Adipocyte (in vitro differentiated cells): ENCODE measurements at regions not wholly inside any gene's neighbourhood (a gene's known extent, or its start where the extent isn't known, plus 50 kb on each side); places are given as distances from the start of the nearest gene placed in this dataset.

ENCODE experiments used
- DNase-seq: peaks from one replicate; pipeline ENCODE4 v3.0.0-alpha.2; 2015; ENCODE audit warnings: low read depth
- H3K27me3 ChIP-seq: replicated peaks from 2 replicates; pipeline ENCODE4 v1.7.0; 2013; ENCODE audit warnings: mild to moderate bottlenecking, low read length, moderate library complexity; ENCODE audit not compliant: control insufficient read depth, insufficient read depth
- H3K36me3 ChIP-seq: 2 replicates; pipeline ENCODE4 v1.7.0; 2013; ENCODE audit warnings: low read length, mild to moderate bottlenecking, moderate library complexity; ENCODE audit not compliant: control insufficient read depth, insufficient read depth, severe bottlenecking
- H3K4me1 ChIP-seq: 2 replicates; pipeline ENCODE4 v1.7.0; 2013; ENCODE audit warnings: mild to moderate bottlenecking, low read length, moderate library complexity; ENCODE audit not compliant: control insufficient read depth, insufficient read depth
- H3K4me3 ChIP-seq: 2 replicates; pipeline ENCODE4 v1.7.0; 2013; ENCODE audit warnings: mild to moderate bottlenecking, low read length, moderate library complexity
- H3K9ac ChIP-seq: 2 replicates; pipeline ENCODE4 v1.7.0; 2013; ENCODE audit warnings: mild to moderate bottlenecking, low read length, moderate library complexity
- H3K9me3 ChIP-seq: 2 replicates; pipeline ENCODE4 v1.7.0; 2013; ENCODE audit warnings: mild to moderate bottlenecking, low read length, moderate library complexity; ENCODE audit not compliant: control insufficient read depth

DNA sequence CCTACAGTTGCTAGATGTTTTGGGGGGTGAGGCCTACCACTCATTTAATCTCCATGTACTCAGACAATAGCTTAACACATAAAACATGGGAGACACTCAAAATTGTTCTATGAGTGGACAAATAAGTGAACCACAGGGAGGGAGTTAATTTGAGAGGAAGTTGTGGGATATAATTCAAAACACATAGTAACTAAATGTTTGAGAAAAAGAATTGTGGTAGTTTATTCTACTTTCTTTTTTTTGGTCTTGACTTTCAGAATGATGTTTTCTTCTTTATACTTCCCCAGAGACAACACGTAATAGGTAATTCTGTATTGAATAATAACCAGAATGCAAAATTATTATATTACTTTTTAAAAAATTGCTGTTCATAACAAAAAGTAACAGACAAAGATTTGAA is 453.8 kb downstream of the RFPL4B start:
- H3K9me3 ChIP-seq, result no peaks in the 10 kb centered on the region
- H3K27me3 ChIP-seq, result no peaks in the 10 kb centered on the region
- no peaks in the 10 kb centered on the region for H3K36me3 ChIP-seq
- peaks cover 23% of the 10 kb centered on the region for H3K4me1 ChIP-seq
- H3K9ac ChIP-seq, result no peak overlapping the region
- DNase-seq, result no peak
- no peak overlapping the region for H3K4me3 ChIP-seq

DNA sequence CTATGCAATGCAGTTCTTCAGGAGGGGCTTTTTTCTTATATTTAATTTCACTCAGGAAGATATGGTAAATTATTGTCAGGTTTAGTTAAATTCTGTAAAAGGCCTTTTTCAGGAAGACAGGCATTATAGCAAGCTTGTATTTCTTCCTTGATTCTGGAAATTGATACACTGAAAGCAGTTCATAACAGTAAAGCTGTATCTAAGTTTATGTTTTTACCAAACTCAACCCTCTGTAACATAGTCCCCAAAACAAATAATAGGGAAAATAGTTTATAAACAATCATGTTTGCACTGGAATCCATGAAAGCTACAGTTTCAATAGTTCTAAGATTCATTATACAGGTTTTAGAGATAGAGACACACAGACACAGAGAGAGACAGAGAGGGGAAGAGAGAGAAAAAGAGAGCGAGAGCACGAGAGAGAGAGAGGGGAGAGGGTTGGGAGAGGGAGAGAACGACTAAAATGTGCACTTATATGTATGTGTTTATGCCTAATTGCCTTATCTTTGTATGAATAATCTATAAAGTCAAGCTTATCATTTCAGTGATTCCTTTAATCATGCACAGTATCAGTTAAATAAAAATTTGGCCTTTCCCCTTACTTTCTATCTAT is 454.4 kb downstream of the RFPL4B start:
- Histone ChIP-seq H3K9me3 (no peaks in the 10 kb centered on the region), H3K4me1 (peaks cover 23% of the 10 kb centered on the region), H3K36me3 (no peaks in the 10 kb centered on the region), H3K27me3 (no peaks in the 10 kb centered on the region), H3K9ac (peak overlapping the region; percentile 45), H3K4me3 (peak overlapping the region; percentile 43)
- DNase-seq, result no peak

DNA sequence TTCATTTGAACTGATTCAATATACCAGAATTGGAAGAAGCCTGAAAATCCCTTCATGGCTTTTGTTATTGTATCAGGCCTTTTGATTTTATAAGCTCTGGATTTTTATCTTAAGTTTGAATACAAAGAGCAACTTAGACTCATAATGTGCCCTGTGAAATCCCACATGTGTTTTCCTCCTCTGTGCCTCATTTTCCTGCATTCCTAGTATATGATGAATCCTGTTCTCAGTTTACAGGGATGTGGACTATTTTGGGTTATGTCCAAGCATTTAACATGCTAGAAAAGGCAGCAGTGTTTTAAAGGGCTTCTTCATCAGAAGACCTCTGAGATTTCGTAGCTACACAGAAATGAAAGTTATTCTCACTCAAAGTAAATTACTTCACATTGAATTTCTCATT is 455.0 kb downstream of the RFPL4B start:
- no peaks in the 10 kb centered on the region for H3K36me3 ChIP-seq
- no peaks in the 10 kb centered on the region for H3K27me3 ChIP-seq
- peak overlapping the region; percentile 45 for H3K9ac ChIP-seq
- peak; percentile 93 for DNase-seq
- peak overlapping the region; percentile 43 for H3K4me3 ChIP-seq
- peaks cover 23% of the 10 kb centered on the region for H3K4me1 ChIP-seq
- no peaks in the 10 kb centered on the region for H3K9me3 ChIP-seq

DNA sequence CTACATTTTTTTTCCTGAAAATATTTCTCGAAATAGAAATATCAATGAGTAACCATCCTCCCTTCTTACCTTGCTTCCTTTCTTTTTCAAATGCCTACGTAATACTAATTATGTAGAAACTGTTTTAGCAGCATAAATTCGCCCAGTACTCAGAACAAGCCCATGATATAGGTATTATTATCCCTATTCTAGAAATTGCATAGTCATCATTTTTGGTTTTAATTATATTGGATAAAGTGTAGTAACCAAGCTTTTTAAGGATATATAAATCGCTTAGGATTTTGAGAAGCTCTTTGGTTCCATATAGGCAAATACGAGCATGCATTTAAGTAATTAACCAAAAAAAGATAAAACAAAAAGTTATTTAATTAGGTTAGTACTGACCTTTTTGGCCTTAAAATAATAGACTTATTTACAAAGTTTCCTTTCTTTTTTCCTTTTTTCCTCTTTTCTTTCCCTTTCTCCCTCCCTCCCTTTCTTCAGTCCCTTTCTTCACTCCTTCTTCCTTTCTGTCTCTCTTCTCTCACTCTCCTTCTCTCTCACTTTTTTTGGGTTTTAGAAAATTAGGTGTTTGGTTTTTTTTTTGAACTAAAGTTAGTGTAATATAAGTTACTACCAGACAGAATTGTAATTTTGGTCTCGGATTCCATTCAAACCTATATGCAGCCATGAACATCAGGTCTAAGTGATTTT is 457.7 kb downstream of the RFPL4B start:
- peaks cover 23% of the 10 kb centered on the region for H3K4me1 ChIP-seq
- H3K4me3 ChIP-seq, result no peak overlapping the region
- no peaks in the 10 kb centered on the region for H3K9me3 ChIP-seq
- no peaks in the 10 kb centered on the region for H3K36me3 ChIP-seq
- DNase-seq, result no peak
- no peaks in the 10 kb centered on the region for H3K27me3 ChIP-seq
- no peak overlapping the region for H3K9ac ChIP-seq

DNA sequence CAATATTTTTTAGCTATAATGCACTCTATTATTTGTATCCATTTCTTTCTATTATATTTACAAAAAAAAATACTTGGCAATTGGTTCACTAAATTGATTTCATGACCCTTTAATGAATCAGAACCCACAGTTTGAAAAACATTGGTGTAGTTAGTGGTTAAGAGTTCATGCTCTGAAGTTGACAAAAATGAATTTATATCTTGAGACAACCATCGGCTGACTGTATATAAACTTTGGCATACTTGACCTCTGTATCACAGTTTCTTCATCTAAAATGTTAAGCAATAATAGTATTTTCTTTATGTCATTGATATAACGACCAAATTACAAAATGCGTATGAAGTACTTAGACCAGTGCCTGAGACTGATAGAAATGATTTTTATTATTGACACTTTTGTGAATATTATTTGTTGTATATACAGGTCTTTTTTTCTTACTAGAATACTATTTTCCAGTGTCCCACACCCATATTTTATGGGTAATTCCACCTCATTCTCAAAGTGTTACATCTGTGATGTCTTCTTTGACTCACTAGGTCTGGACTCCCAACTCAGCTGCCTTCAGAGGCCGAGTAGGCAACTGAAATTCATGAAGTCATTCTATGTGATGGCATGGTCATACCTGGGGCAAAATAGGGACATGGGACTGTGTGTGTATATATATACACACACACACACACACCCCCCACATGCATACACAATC is 459.2 kb downstream of the RFPL4B start:
- no peak overlapping the region for H3K9ac ChIP-seq
- no peaks in the 10 kb centered on the region for H3K9me3 ChIP-seq
- H3K4me1 ChIP-seq, result peaks cover 12% of the 10 kb centered on the region
- no peaks in the 10 kb centered on the region for H3K36me3 ChIP-seq
- H3K27me3 ChIP-seq, result no peaks in the 10 kb centered on the region
- no peak overlapping the region for H3K4me3 ChIP-seq
- DNase-seq, result peak; percentile 7

DNA sequence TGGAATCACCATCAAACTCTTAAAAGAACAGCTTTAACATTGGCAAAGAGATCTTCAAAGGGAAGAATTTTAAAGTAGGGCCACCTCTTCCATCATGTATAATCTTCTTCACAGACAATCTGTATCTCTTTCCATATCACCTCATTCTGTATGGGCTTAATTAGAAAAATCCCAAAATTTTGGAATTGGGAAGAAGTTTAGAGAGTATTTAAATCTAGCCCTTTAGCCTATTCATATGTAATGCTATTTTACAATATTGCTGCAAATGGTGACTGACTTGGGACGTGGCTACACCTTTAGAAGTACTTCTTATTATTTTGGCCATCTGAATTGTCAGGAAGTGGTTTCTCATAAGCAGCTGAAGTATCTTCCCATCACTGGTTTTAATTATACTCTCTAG is 474.3 kb downstream of the RFPL4B start:
- DNase-seq, result no peak
- Histone ChIP-seq H3K36me3 (no peaks in the 10 kb centered on the region), H3K4me3 (no peak overlapping the region), H3K4me1 (no peaks in the 10 kb centered on the region), H3K27me3 (no peaks in the 10 kb centered on the region), H3K9ac (no peak overlapping the region), H3K9me3 (no peaks in the 10 kb centered on the region)

DNA sequence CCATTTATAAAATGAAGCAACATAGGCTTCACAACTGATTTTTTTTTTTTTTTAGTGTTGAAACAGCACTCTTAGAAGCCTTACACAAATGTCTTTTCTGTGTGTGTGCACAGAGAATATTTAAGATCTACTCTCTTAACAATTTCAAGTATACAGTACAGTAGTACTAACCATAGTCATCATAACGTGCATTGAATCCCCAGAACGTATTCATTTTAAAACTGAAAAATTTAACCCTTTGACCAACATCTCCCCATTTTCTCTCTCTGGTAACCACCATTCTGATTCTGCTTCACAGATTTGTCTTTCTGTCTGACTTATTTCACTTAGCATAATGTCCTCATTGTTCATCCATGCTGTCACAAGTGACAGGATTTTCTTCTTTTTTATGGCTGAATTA is 475.6 kb downstream of the RFPL4B start:
- H3K9ac ChIP-seq, result no peak overlapping the region
- no peaks in the 10 kb centered on the region for H3K36me3 ChIP-seq
- no peaks in the 10 kb centered on the region for H3K9me3 ChIP-seq
- no peaks in the 10 kb centered on the region for H3K4me1 ChIP-seq
- H3K4me3 ChIP-seq, result no peak overlapping the region
- no peaks in the 10 kb centered on the region for H3K27me3 ChIP-seq
- DNase-seq, result no peak

DNA sequence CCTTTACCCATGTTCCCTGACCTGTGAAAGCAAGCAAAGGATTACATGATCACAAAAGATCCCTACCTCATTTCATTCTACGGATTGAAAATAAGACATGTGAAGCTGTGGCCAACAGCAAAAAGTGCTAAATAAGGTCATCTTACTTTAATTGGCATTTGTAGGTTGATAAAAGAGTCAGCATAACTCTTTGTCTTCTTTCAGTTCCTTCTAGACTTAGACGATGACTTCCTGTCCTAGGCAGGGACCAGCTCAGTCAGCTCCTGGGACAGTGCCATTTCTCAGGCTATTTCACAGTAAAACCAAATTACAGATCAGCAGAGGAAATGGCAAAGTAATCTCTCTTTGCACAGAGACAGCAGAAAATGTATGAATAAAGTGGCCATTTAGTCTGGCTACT is 480.7 kb downstream of the RFPL4B start:
- no peaks in the 10 kb centered on the region for H3K4me1 ChIP-seq
- DNase-seq, result no peak
- H3K36me3 ChIP-seq, result no peaks in the 10 kb centered on the region
- H3K4me3 ChIP-seq, result no peak overlapping the region
- no peaks in the 10 kb centered on the region for H3K9me3 ChIP-seq
- H3K9ac ChIP-seq, result no peak overlapping the region
- H3K27me3 ChIP-seq, result no peaks in the 10 kb centered on the region

DNA sequence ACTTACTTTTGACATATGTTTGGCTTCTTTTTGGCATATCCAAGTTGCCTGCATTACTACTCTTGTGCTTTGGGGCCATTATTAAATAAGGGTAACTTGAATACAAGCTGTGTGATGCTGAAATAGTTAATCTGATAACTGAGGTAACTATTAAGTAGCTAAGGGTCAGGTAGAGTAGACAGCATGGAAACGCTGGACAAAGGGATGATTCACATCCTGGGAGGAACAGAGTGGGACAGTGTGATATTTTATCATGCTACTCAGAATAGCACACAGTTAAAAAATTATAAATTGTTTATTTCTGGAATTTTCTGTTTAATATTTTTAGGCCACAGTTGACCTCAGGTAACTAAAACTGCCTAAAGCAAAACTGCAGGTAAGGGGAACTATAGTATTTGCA is 483.9 kb downstream of the RFPL4B start:
- Histone ChIP-seq H3K4me1 (no peaks in the 10 kb centered on the region), H3K9me3 (no peaks in the 10 kb centered on the region), H3K9ac (no peak overlapping the region), H3K36me3 (no peaks in the 10 kb centered on the region), H3K27me3 (no peaks in the 10 kb centered on the region), H3K4me3 (no peak overlapping the region)
- no peak for DNase-seq

DNA sequence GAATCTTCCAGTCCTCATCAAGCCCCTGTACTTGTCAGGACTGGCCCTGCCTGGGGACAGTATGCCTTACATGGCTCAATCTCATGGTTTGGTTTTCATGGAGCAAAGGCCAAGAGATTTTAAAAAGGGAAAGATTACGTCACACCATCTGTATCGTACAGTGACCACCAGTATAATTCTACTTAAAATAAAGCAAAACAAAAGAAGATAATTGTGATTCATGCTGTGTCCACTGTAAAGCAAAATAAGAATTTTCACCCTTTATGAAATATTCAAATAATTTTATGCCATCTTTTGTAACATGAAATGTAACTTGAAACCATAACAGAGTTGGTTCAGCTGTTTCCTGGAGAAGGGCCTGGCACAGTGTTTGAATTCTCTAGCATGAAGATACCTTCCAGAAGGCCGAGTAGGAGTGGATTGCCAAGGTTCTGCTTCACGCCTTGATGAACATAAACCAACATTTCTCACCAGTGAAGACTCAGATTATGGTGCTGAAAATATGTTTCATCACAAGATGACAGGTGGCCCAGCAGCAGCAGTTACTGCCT is 486.5 kb downstream of the RFPL4B start:
- Histone ChIP-seq H3K4me1 (no peaks in the 10 kb centered on the region), H3K9me3 (no peaks in the 10 kb centered on the region), H3K4me3 (no peak overlapping the region), H3K36me3 (no peaks in the 10 kb centered on the region), H3K27me3 (no peaks in the 10 kb centered on the region), H3K9ac (no peak overlapping the region)
- peak; percentile 41 for DNase-seq

DNA sequence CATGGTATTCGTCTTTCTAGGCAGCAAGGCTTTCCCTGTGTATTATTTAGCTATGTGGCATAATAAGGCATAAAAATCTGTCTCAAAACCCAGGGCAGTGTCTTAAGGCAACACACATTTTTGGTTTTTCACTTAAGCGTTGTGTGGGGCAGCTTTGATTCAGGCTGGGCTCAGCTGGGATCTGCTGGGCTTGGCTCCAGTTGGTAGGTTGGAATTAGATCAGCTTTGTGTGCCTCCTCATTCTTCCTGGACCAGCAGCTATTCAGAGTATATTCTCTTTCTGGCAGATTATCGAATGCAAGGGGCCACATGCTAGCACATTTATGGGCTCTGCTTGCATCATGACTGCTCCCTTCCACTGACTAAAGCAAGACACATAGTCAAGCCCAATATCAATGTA is 487.9 kb downstream of the RFPL4B start:
- Histone ChIP-seq H3K9ac (no peak overlapping the region), H3K4me1 (peaks cover 5% of the 10 kb centered on the region), H3K4me3 (no peak overlapping the region), H3K9me3 (no peaks in the 10 kb centered on the region), H3K27me3 (no peaks in the 10 kb centered on the region), H3K36me3 (no peaks in the 10 kb centered on the region)
- no peak for DNase-seq
